Right ventricle myocardium superior (tissue), 1 donor: ENCODE measurements at regions not wholly inside any gene's neighbourhood (a gene's known extent, or its start where the extent isn't known, plus 50 kb on each side); places are given as distances from the start of the nearest gene placed in this dataset.

ENCODE experiments used
- ATAC-seq: fragments of 200-7000 bp; cut with Tn5 transposase; one replicate; pipeline ENCODE4 v1.9.1; 2020; ENCODE audit warnings: mild to moderate bottlenecking; ENCODE audit not compliant: poor library complexity
- DNase-seq: peaks from one replicate; pipeline ENCODE4 v3.0.0-alpha.2; 2020
- intact Hi-C: fragments of 100-400 bp; cut with DNase I; formaldehyde crosslinking; loops from one replicate; pipeline ENCODE4 v1.11.2; 2022
- donor health status: DM: no; HTN: yes; CAD: no; lungs with severe emphysema.

- no peak for ATAC-seq
- no peak for DNase-seq
- intact Hi-C loops = no loop called here
Measured at GRCh38 chr6:165939047-165939446, 228.6 kb downstream of the TBXT start.

GRCh38 chr6:165937564-165938358 lies 229.9 kb downstream of the TBXT start:
- ATAC-seq = no peak
- intact Hi-C loops = no loop called here
- DNase-seq = no peak

GRCh38 chr6:165936660-165937059 lies 231.0 kb downstream of the TBXT start:
- intact Hi-C loops = no loop called here
- DNase-seq (no peak), ATAC-seq (no peak)

- intact Hi-C loops = no loop called here
- ATAC-seq = no peak
- no peak for DNase-seq
Measured at GRCh38 chr6:165936096-165936495, 231.6 kb downstream of the TBXT start.

GRCh38 chr6:165931675-165932074 lies 236.0 kb downstream of the TBXT start:
- intact Hi-C loops = no loop called here
- no peak for ATAC-seq
- no peak for DNase-seq

GRCh38 chr6:165930668-165931214 lies 236.9 kb downstream of the TBXT start:
- DNase-seq = no peak
- ATAC-seq = no peak
- intact Hi-C loops = no loop called here

- no peak for DNase-seq
- ATAC-seq = no peak
Measured at GRCh38 chr6:165929607-165930006, 238.0 kb downstream of the TBXT start.

GRCh38 chr6:165926378-165926777 lies 241.3 kb downstream of the TBXT start:
- intact Hi-C loops = no loop called here
- DNase-seq (no peak), ATAC-seq (peak; percentile 51)

More at GRCh38 chr6:165929607-165930006, 238.0 kb downstream of the TBXT start:
- intact Hi-C loops = no loop called here

- intact Hi-C loops = no loop called here
- ATAC-seq = no peak
Measured at GRCh38 chr6:165925474-165926156, 242.0 kb downstream of the TBXT start.

GRCh38 chr6:165922309-165922794 lies 245.3 kb downstream of the TBXT start:
- DNase-seq (no peak), ATAC-seq (no peak)
- intact Hi-C loops = no loop called here

More at GRCh38 chr6:165925474-165926156, 242.0 kb downstream of the TBXT start:
- DNase-seq = no peak

GRCh38 chr6:165920896-165921671 lies 246.6 kb downstream of the TBXT start:
- intact Hi-C loops = no loop called here
- no peak for DNase-seq
- ATAC-seq = no peak

GRCh38 chr6:165917576-165917975 lies 250.1 kb downstream of the TBXT start:
- ATAC-seq = no peak
- intact Hi-C loops = no loop called here
- no peak for DNase-seq

- no peak for ATAC-seq
- intact Hi-C loops = no loop called here
- no peak for DNase-seq
Measured at GRCh38 chr6:165915022-165915770, 252.2 kb upstream of the PDE10A start.

- intact Hi-C loops = no loop called here
- DNase-seq (no peak), ATAC-seq (no peak)
Measured at GRCh38 chr6:165913676-165914570, 250.9 kb upstream of the PDE10A start.

- DNase-seq (no peak), ATAC-seq (no peak)
- intact Hi-C loops = no loop called here
Measured at GRCh38 chr6:165910184-165910966, 247.3 kb upstream of the PDE10A start.

- intact Hi-C loops = no loop called here
- ATAC-seq = no peak
- DNase-seq = no peak
Measured at GRCh38 chr6:165906736-165907135, 243.7 kb upstream of the PDE10A start.

- intact Hi-C loops = no loop called here
- ATAC-seq = no peak
- no peak for DNase-seq
Measured at GRCh38 chr6:165905744-165906143, 242.7 kb upstream of the PDE10A start.
